ENCODE measurements at regions not wholly inside any gene's neighbourhood (a gene's known extent, or its start where the extent isn't known, plus 50 kb on each side); places are given as distances from the start of the nearest gene placed in this dataset.

GRCh38 chr7:32428546-32428945 is 61.6 kb downstream of the LSM5 start:
- TF ChIP-seq CTCF (IDR thresholded peaks at IDR 0.05; ENCODE audit: low read depth, low read length), result no peak
- no peak for DNase-seq (ENCODE audit: extremely low read depth, low read depth)

- TF ChIP-seq CTCF (IDR thresholded peaks at IDR 0.05; ENCODE audit: low read depth, low read length), result peak; percentile 15
- DNase-seq (ENCODE audit: extremely low read depth, low read depth), result peak; percentile 12
Observed at GRCh38 chr7:32427769-32428291, 62.4 kb downstream of the LSM5 start.

- DNase-seq (ENCODE audit: extremely low read depth, low read depth), result no peak
Observed at GRCh38 chr7:32416846-32417245, 73.3 kb downstream of the LSM5 start.

GRCh38 chr7:32415936-32416335 is 74.2 kb downstream of the LSM5 start:
- DNase-seq (ENCODE audit: extremely low read depth, low read depth), result no peak
- no peak for TF ChIP-seq CTCF (IDR thresholded peaks at IDR 0.05; ENCODE audit: low read depth, low read length)

More at GRCh38 chr7:32416846-32417245, 73.3 kb downstream of the LSM5 start:
- no peak for TF ChIP-seq CTCF (IDR thresholded peaks at IDR 0.05; ENCODE audit: low read depth, low read length)

- no peak for TF ChIP-seq CTCF (IDR thresholded peaks at IDR 0.05; ENCODE audit: low read depth, low read length)
- DNase-seq (ENCODE audit: extremely low read depth, low read depth), result no peak
Observed at GRCh38 chr7:32415519-32415918, 74.7 kb downstream of the LSM5 start.

GRCh38 chr7:32412471-32412870 is 77.7 kb downstream of the LSM5 start:
- DNase-seq (ENCODE audit: extremely low read depth, low read depth), result no peak
- TF ChIP-seq CTCF (IDR thresholded peaks at IDR 0.05; ENCODE audit: low read depth, low read length), result no peak

GRCh38 chr7:32410545-32410944 is 79.6 kb downstream of the LSM5 start:
- no peak for DNase-seq (ENCODE audit: extremely low read depth, low read depth)
- no peak for TF ChIP-seq CTCF (IDR thresholded peaks at IDR 0.05; ENCODE audit: low read depth, low read length)
